Stimulated activated CD8-positive, alpha-beta memory T cell treated with anti-CD3 and anti-CD28 coated beads, Interleukin-2, amount 100 ng/mL, for 48 hours (primary cell): ENCODE measurements at regions not wholly inside any gene's neighbourhood (a gene's known extent, or its start where the extent isn't known, plus 50 kb on each side); places are given as distances from the start of the nearest gene placed in this dataset.
"Not testable (repeated sequence)": the region's sequence is repeated elsewhere in the genome, so short reads cannot be mapped to it uniquely, and the experiment has no call there.

Experiments used
- DNase-seq, 2 donors: peaks; one replicate each; pipeline ENCODE4 v3.0.0-alpha.2; 2020; ENCODE audit warnings: low read depth in 2 of 2

GRCh38 chr9:30605936-30606335 lies 1778.5 kb upstream of the ACO1 start:
- no peak for DNase-seq

- no peak for DNase-seq
Measured at GRCh38 chr9:30609713-30610112, 1774.7 kb upstream of the ACO1 start.

GRCh38 chr9:30616782-30617181 lies 1767.7 kb upstream of the ACO1 start:
- DNase-seq: not testable (repeated sequence)

- DNase-seq: no peak
Measured at GRCh38 chr9:30622561-30622960, 1761.9 kb upstream of the ACO1 start.

GRCh38 chr9:30628915-30629567 lies 1755.4 kb upstream of the ACO1 start:
- no peak for DNase-seq

GRCh38 chr9:30630459-30630858 lies 1754.0 kb upstream of the ACO1 start:
- no peak for DNase-seq

- DNase-seq: not testable (repeated sequence)
Measured at GRCh38 chr9:30646639-30647038, 1737.8 kb upstream of the ACO1 start.

- DNase-seq: no peak
Measured at GRCh38 chr9:30661925-30662324, 1722.5 kb upstream of the ACO1 start.

GRCh38 chr9:30670805-30671562 lies 1713.5 kb upstream of the ACO1 start:
- no peak for DNase-seq

- no peak for DNase-seq
Measured at GRCh38 chr9:30673132-30673531, 1711.3 kb upstream of the ACO1 start.

- DNase-seq: no peak
Measured at GRCh38 chr9:30676651-30677050, 1707.8 kb upstream of the ACO1 start.

- no peak for DNase-seq
Measured at GRCh38 chr9:30677221-30677620, 1707.2 kb upstream of the ACO1 start.

GRCh38 chr9:30688801-30689200 lies 1695.6 kb upstream of the ACO1 start:
- DNase-seq: no peak

- DNase-seq: no peak
Measured at GRCh38 chr9:30697958-30698357, 1686.5 kb upstream of the ACO1 start.

GRCh38 chr9:30711591-30711990 lies 1672.9 kb upstream of the ACO1 start:
- no peak for DNase-seq

- no peak for DNase-seq
Measured at GRCh38 chr9:30713243-30713642, 1671.2 kb upstream of the ACO1 start.

- DNase-seq: no peak
Measured at GRCh38 chr9:30714389-30714788, 1670.1 kb upstream of the ACO1 start.

GRCh38 chr9:30718483-30718882 lies 1666.0 kb upstream of the ACO1 start:
- no peak for DNase-seq

GRCh38 chr9:30722065-30722464 lies 1662.4 kb upstream of the ACO1 start:
- DNase-seq: no peak

GRCh38 chr9:30723656-30724055 lies 1660.8 kb upstream of the ACO1 start:
- no peak for DNase-seq

- DNase-seq: no peak
Measured at GRCh38 chr9:30732060-30732459, 1652.4 kb upstream of the ACO1 start.

GRCh38 chr9:30744871-30745270 lies 1639.6 kb upstream of the ACO1 start:
- DNase-seq: no peak

GRCh38 chr9:30746589-30746988 lies 1637.9 kb upstream of the ACO1 start:
- no peak for DNase-seq

GRCh38 chr9:30757723-30758122 lies 1626.7 kb upstream of the ACO1 start:
- no peak for DNase-seq
